Thoracic aorta (tissue), 2 donors: ENCODE measurements at regions not wholly inside any gene's neighbourhood (a gene's known extent, or its start where the extent isn't known, plus 50 kb on each side); places are given as distances from the start of the nearest gene placed in this dataset.

Experiments
- ATAC-seq: fragments of 150-250 bp; one replicate; pipeline ENCODE4 v1.8.0; 2017; ENCODE audit warnings: low read depth; ENCODE audit not compliant: insufficient number of reproducible peaks, low FRiP score
- DNase-seq: peaks from one replicate; pipeline ENCODE4 v3.0.0-alpha.2; 2020; ENCODE audit warnings: low spot score
- H3K27ac ChIP-seq, 2 donors: fragments of 200-600 bp; sonication (generic); 1 replicate in 1 of 2; 2 replicates in 1 of 2; pipeline ENCODE4 v1.5.1; 2016; ENCODE audit warnings: mild to moderate bottlenecking in 2 of 2, moderate library complexity in 2 of 2
- H3K27me3 ChIP-seq: fragments of 200-600 bp; sonication (generic); replicated peaks from 2 replicates; pipeline ENCODE4 v1.6.0; 2016; ENCODE audit warnings: mild to moderate bottlenecking; ENCODE audit not compliant: insufficient read depth
- H3K36me3 ChIP-seq: fragments of 200-600 bp; sonication (generic); one replicate; pipeline ENCODE4 v1.5.1; 2016
- H3K4me1 ChIP-seq, 2 donors: fragments of 200-600 bp; sonication (generic); 1 replicate in 1 of 2; 2 replicates in 1 of 2; pipeline versions ENCODE4 v1.5.1 to v1.6.0; 2016; ENCODE audit warnings: low read depth in 2 of 2, mild to moderate bottlenecking in 1 of 2; ENCODE audit not compliant: control insufficient read depth in 1 of 2
- H3K4me3 ChIP-seq: fragments of 200-600 bp; sonication (generic); 2 replicates; pipeline ENCODE4 v1.5.1; 2016; ENCODE audit warnings: mild to moderate bottlenecking
- H3K9me3 ChIP-seq: fragments of 200-600 bp; sonication (generic); 2 replicates; pipeline ENCODE4 v1.5.1; 2016
- TF ChIP-seq, protein P1 (sequence below): fragments of 200-600 bp; sonication (generic); IDR thresholded peaks from one replicate; pipeline ENCODE4 v1.5.1; 2019; ENCODE audit warnings: antibody characterized with exemption

DNA sequence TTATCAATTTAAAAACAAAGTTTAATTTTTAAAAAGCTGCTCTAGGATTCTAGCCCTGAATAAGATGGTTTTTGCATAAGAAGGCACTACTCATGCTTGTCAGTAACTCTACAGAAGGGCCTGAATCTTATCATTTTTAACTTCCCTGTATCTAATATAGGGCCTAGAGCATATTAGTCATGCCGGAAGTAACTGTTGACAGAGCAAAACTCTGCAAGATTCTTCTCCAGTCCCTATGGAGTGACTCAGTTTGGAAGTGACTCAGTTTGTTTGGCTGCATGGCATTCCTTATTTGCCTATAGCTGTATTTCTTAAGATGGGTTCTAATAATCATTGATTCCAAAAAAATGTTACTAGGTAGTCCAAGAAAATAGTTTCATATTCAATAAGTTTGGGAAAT is 431.8 kb upstream of the HTR2C start:
- Histone ChIP-seq H3K27me3 (no peaks in the 10 kb centered on the region), H3K27ac (no peak overlapping the region), H3K4me1 (no peaks in the 10 kb centered on the region), H3K9me3 (no peaks in the 10 kb centered on the region), H3K4me3 (no peak overlapping the region), H3K36me3 (no peaks in the 10 kb centered on the region)
- TF ChIP-seq, protein P1, sequence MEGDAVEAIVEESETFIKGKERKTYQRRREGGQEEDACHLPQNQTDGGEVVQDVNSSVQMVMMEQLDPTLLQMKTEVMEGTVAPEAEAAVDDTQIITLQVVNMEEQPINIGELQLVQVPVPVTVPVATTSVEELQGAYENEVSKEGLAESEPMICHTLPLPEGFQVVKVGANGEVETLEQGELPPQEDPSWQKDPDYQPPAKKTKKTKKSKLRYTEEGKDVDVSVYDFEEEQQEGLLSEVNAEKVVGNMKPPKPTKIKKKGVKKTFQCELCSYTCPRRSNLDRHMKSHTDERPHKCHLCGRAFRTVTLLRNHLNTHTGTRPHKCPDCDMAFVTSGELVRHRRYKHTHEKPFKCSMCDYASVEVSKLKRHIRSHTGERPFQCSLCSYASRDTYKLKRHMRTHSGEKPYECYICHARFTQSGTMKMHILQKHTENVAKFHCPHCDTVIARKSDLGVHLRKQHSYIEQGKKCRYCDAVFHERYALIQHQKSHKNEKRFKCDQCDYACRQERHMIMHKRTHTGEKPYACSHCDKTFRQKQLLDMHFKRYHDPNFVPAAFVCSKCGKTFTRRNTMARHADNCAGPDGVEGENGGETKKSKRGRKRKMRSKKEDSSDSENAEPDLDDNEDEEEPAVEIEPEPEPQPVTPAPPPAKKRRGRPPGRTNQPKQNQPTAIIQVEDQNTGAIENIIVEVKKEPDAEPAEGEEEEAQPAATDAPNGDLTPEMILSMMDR: no peak
- DNase-seq (no peak), ATAC-seq (no peak)

DNA sequence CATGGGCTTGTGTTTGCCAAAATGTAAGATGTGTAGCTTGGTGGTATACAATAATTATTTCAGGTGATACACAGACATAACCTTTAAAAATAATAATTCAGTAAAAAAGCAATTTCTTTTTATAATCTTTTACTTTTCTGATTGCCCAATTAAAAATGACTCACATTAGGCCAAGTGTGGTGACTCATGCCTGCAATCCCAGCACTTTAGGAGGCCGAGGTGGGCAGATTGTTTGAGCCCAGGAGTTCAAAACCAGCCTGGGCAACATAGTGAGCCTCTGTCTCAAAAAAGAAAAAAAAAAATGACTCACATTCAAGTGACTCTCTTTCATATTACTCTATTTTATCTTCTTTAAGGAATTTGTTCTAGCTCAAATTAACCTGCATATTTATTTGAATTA is 449.4 kb upstream of the HTR2C start:
- TF ChIP-seq, protein P1: no peak

DNA sequence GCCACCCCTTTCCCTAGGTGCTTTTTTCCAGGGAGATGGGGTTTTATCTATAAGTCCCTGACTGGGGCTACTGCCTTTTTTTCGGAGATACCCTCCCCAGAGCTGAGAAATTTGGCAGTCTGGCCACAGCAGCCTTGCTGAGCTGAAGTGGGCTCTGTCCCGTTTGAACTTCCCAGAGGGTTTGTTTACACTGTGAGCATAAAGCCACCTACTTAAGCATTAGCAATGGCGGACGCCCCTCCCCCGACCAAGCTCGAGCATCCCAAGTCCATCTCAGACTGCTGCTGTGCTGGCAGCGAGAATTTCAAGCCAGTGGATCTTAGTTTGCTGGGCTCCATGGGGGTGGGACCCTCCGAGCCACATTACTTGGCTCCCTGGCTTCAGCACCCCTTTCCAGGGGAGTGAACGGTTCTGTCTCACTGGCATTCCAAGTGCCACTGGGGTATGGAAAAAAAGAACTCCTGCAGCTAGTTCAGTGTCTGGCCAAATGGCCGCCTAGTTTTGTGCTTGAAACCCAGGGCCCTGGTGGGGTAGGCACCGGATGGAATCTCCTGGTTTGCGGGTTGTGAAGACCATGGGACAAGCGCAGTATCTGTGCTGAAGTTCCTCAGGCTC is 456.4 kb upstream of the HTR2C start:
- no peaks in the 10 kb centered on the region for H3K4me1 ChIP-seq
- TF ChIP-seq, protein P1: no peak
- no peak overlapping the region for H3K4me3 ChIP-seq
- ATAC-seq: no peak
- no peak for DNase-seq
- no peaks in the 10 kb centered on the region for H3K27me3 ChIP-seq
- H3K36me3 ChIP-seq: no peaks in the 10 kb centered on the region
- no peaks in the 10 kb centered on the region for H3K9me3 ChIP-seq
- no peak overlapping the region for H3K27ac ChIP-seq

More for the DNA sequence above, 449.4 kb upstream of the HTR2C start:
- ATAC-seq: no peak
- H3K36me3 ChIP-seq: no peaks in the 10 kb centered on the region
- no peak overlapping the region for H3K27ac ChIP-seq
- H3K4me1 ChIP-seq: no peaks in the 10 kb centered on the region
- no peak overlapping the region for H3K4me3 ChIP-seq
- H3K27me3 ChIP-seq: no peaks in the 10 kb centered on the region
- H3K9me3 ChIP-seq: no peaks in the 10 kb centered on the region
- no peak for DNase-seq

DNA sequence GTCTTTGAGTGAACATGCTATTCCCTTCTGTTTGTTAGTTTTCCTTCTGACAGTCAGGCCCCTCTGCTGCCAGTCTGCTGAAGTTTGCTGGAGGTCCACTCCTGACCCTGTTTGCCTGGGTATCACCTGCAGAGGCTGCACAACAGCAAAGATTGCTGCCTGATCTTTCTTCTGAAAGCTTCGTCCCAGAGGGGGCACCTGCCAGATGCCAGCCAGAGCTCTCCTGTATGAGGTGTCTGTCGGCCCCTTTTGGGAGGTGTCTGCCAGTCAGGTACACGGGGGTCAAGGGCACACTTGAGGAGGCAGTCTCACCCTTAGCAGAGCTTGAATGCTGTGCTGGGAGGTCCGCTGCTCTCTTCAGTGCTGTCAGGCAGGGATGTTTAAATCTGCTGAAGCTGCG is 456.9 kb upstream of the HTR2C start:
- no peaks in the 10 kb centered on the region for H3K9me3 ChIP-seq
- no peak overlapping the region for H3K27ac ChIP-seq
- no peaks in the 10 kb centered on the region for H3K36me3 ChIP-seq
- H3K4me3 ChIP-seq: no peak overlapping the region
- no peaks in the 10 kb centered on the region for H3K4me1 ChIP-seq
- no peak for DNase-seq
- no peaks in the 10 kb centered on the region for H3K27me3 ChIP-seq
- no peak for ATAC-seq
- TF ChIP-seq, protein P1: no peak

DNA sequence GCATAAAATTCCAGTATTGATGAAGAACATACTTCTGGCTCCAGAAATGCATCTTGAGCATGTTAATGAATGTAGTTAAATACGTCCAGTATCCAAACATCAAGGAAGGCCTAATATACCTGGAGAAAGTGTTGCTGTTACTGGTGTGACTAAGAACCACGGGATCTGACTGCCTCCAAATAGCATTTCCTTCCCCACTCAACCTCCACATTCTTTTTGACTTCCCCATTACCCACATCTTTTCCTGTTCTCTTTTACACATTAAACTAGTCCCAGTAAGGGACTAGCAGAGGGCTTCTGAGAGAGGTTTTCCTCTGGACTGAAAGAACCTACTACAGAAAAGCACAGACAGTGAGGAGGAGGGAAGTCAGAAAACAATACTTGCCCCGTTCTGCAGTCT is 482.8 kb upstream of the HTR2C start:
- no peak overlapping the region for H3K4me3 ChIP-seq

More for the DNA sequence above, 482.8 kb upstream of the HTR2C start:
- Histone ChIP-seq H3K9me3 (no peaks in the 10 kb centered on the region), H3K4me1 (no peaks in the 10 kb centered on the region), H3K27ac (no peak overlapping the region), H3K27me3 (no peaks in the 10 kb centered on the region), H3K36me3 (no peaks in the 10 kb centered on the region)
- DNase-seq (no peak), ATAC-seq (no peak)
- TF ChIP-seq, protein P1: no peak
